GM21447 (cell line): ENCODE measurements at regions not wholly inside any gene's neighbourhood (a gene's known extent, or its start where the extent isn't known, plus 50 kb on each side); places are given as distances from the start of the nearest gene placed in this dataset.
A peak's percentile ranks its signal among the peaks of the same experiment; 100 is the strongest.

Source experiments
- ATAC-seq: cut with Tn5 transposase; IDR thresholded peaks from one replicate; pipeline ENCODE4 v1.9.1; 2021; ENCODE audit not compliant: unreplicated experiment

DNA sequence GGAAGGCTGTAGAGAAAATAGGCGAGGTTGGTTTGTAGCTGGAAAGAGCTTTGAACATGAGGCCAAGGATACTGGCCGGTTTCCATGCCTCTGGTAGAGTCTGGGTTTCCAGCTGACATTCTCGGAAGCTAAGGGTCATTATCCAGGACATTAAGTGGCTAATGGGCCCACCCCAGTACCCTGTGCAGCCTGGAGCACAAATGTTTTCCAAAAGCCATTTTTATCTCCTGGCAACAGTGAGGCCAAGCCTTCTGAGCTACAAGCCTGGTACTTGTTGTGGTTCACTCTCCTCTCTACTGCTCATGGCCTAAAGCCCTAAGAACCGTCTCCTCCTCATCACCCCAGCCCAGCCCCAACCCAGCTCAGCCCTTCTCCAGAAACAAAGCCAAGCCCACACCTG is 122.9 kb downstream of the DMRTA2 start:
- no peak for ATAC-seq

DNA sequence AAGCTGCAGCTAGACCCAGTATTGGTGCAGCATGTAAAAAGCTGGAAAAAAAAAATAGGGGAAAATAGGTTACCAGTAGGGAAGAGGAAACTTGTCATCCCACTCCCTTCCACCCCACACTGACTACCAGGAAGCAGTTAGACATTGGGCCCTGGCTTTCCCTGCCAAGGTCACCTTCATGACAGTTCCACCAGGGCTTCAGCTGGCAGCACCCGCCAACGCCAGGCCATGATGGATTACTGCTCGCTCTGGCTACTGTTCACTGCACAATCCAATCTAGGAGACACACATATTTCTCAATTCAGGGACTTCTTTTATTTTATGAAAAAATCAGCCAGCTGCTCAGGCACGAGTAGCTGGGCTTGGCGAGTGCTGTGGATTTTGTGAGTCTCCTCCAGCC is 127.7 kb downstream of the DMRTA2 start:
- ATAC-seq = no peak

DNA sequence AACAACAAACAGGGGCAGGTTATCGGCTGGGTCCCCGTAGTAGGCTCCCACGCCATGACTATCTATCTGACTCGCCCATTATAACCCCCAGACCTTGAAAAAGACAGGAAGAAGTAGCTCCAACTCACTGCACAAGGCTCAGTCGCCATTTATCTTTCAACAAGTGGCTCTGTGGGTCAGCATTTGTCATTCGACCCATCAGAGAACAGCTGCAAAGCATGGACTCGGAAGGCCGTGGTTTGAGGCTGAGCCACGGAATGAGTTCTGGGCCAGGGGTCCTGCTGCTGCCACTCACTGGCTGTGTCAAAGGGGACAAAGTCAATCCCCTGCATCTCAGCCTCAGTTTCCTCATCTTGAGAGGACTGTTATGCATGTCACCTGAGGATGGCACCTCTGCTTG is 131.0 kb downstream of the DMRTA2 start:
- ATAC-seq = no peak

DNA sequence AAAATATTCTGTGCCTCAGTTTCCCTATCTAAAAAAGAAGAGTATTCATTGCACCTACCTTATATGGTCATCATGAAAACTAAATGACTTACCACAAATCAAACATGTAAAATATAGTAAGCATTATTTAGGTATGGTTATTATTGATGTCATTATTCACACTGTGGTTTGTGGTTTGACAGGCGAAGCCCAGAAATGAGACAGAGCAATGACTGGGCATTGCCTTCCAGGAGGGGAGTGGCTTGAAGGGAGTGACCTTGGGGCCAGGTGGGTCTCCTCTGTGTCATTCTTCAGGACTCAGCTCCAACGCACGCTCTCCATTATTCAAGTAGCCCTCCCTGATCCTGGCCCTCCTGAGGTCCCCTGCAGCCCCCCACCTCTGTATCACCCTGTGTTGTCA is 133.7 kb downstream of the DMRTA2 start:
- no peak for ATAC-seq

DNA sequence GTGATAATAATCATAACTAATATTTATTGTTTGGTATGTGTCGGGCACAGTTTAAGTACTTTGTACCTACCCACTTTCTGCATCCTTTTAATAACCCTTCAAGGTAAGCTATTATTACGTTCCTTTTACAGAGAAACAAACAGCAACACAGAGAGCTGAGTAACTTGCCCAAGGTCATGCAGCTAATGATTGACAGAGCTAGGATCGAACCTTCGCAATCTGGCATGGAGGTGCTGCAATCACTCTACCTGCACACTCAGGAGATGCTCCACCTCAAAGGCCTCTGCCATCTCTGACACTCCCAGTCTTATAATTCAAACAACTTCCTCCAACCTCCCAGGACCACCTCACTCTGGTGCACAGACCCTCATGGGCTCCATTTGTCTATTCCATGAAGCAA is 137.2 kb downstream of the DMRTA2 start:
- ATAC-seq = no peak

DNA sequence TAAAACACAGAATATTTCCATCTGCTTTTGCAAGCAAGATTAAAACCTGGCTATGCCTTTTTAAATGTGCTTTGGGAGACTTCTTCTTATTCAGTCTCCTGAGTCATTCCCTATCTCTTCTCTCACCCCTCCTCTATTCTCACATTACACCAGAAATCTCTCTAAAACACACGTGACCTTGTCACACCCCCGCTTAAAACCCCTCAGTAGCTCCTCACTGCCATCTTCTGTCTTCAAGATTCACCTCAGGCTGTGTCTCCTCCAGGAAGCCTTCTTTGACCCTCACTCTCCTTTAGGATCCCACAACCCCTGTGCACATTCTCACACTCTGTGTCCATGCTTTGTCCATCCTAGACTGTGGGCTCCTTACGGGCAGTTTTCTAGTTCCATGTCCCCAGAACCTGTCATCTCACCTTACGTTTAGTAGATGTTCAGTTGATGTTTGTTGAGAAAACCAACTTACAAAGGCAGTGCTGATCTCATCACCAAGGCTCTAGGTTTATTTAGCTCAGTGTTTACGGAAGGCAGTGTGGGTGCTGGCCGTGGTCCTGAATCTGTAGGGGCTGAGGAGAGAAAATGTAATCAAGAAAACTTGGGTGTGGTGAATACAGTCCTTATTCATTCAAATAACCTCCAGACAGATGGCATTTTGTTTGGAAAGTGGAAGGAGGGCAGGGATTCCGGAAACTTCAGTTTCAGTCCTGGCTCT is 143.5 kb downstream of the DMRTA2 start:
- ATAC-seq = no peak

DNA sequence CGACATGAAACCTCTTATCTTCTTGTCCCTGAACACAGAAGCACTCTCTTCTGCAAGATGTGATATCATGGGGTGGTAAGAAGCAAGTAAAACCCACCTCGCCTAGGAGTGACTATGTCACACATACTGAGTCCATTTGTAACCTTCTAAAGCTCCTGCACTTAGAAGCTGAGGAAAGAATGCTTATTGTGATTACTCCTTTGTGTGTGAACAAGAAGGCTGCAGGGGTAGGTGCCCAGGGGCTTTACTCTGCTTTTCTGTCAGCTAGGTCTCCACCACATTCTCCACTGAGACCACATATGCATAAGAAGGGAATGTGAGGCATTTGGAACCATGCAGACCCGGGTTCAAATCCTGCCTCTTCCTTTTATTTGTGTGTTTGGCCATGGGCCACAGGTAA is 144.3 kb downstream of the DMRTA2 start:
- ATAC-seq = no peak

DNA sequence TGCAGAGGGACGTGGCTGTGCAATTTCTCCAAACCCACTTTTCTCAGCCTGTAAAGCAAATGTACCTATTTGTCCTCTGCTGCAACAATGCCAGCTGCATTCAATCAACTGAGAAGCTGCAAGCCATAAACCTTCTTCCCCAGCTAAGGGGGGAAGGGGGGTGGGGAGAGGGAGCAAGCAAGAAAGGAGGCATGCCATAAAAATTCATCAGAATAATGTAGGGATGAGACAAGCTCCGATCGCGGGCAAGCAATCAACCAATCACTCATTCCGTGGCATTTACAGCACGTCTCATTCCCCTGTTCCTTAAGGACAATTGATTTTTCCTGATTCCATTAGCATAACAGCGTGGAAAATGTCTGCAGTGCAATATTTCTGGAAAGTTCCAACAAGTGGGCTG is 144.8 kb downstream of the DMRTA2 start:
- ATAC-seq = no peak

DNA sequence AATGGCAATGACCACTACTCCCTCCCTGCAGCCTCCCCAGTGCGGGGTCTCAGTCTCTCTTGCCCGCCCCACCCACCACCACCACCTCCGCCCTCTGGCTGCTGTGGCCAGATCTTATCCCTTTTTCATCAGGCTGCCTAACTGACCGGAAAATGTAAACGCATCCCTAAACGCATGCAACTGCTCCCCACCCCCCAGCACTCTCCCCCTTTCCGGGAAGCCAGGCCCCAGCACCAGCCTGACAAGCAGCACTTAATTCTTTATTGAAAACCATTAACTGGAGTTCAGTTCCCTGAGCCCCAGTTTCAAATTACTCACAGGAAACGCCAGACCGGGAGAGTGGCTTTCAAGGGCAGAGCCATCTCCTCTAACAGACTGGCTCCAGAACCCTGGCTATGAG is 147.7 kb downstream of the DMRTA2 start:
- no peak for ATAC-seq

DNA sequence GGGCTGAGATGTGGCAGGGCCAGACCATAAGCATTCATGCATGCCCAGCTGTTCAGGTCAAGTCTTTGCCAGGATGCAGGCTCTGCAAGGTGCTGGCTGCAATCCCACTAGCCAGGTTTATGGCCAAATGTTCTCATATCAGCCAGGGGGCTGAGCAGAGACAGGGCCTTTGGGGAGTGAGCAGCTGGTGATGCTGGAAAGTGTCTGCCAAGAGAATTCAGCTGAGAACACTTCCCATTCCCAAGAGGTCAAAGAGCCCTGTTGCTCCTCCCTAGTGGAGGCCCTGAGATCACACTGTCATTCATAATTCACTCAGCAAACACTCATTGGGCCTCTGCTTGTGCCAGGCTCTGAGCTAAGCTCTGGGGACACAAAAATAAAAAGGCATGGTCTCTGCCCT is 150.3 kb downstream of the DMRTA2 start:
- no peak for ATAC-seq

DNA sequence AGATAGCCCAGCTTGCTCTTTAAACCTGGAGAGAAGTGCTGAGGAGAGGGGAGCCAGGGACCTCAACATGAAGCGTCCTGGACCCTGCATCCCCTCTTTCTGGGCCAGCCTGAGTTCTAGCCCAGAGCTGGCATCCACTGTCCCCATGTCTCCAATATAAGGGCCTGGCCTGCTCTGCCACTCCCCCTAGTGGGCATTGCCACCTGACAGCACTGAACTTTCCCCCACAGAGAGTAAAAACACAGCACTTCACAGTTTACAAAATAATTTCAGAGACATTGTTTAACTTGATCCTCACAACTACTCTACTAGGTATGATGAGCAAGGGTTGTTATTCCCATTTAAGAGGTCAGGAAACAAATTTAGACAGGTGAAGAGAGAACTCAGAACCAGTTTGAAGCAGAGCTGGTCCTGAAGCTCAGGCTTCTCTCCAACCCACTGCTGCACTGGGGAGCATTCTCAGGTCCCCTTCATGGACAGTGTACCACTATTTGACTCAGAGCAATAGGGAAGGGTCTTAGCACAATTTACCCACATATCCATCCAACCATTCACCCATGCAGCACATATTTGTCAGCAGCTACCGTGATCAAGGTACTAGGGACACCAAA is 151.2 kb downstream of the DMRTA2 start:
- ATAC-seq = peak; percentile 70

DNA sequence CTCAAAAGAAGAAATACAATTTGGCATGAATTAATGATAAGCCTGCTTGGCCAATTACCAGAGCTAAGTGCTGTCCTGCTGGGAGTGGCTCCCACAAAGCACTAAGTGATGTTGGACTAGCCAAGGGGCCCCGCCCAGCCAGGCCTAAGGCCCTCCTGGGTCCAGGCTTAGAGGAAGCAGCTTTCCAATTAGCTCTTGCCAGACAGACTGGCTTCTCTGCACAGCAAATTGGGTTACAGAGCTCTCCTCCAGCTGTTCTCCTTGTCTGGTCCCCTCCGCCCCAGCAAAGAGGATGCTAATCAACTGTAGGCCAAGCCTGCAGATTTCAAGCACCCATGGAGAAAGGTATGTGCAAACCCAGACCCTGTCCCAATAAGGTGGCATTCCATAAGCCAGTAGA is 151.9 kb downstream of the DMRTA2 start:
- ATAC-seq = no peak

DNA sequence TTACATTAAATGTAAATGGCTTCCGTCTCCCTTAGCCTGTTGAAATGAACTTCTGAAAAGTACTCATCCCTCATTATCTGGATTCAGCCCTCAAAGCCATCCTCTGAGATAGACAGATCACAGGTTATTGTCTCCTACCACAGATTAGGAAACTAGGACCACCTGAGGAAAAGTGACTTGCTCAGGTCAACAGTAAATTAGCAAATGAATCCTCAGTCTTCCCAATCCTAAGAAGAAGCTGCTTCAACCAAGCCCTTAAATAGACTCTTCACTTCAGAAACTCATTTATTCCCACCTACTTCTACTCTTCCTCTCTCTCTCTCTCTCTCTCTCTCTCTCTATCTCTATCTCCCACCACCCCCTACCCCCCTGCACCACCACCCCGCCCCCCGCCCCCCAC is 152.3 kb downstream of the DMRTA2 start:
- ATAC-seq = no peak

DNA sequence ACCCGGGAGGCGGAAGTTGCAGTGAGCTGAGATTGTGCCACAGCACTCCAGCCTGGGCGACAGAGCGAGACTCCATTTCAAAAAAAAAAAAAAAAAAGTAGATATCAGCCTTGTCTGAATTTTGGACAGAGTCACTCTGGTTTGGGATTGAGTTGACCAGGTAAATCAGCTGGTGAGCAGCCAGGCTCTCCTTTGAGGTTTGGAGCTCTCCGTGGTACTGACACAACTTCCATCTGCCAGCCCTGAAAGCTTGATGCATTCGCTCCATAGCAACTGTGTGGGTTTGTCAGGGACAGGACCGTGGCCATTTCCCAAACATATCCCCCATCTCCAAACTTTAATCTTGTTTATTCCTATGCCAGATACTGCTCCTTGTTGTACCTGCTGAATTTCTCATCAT is 155.2 kb downstream of the DMRTA2 start:
- no peak for ATAC-seq

DNA sequence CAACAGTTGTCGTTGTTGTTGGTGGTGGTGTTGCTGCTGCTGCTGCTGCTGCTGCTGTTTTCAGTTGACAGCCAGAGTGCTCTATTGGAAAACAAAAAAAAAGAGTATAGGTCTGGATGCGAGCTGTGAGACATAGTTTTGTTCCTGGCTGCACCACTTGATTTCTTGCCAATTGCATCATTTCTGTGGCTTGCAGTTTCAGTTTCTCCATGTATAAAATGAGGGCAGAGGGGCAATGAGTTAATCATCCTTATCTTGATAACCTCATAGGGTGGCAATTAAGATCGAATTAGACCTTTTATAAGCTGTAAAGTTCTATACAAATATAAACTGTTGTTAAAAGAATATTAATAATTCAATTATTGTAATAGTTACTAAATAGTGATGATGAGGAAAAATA is 156.7 kb downstream of the DMRTA2 start:
- no peak for ATAC-seq

DNA sequence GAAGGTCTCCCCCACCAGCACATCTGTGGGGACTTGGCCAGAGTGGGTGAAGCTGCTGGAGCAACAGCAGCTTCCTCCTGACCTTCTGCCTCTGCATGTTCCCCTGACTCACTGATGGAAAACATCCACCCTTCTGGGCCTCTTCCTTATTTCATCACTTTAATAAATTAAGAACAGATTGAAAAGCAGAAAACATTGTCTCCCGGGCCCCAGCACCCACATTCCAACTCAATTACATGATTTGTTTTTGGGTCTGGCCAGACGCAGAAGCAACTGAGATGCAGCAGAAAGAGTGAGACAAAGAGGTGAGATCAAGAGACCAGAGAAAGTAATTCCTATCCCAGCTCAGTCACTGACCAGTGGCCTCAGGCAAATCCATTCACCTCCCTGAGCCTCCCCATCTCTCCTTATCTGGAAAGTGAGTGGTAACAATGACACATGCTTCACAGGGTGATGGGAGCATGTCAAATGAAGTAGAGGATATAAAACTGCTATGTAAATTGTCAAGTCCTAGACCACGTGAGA is 157.1 kb downstream of the ELAVL4 start:
- no peak for ATAC-seq

DNA sequence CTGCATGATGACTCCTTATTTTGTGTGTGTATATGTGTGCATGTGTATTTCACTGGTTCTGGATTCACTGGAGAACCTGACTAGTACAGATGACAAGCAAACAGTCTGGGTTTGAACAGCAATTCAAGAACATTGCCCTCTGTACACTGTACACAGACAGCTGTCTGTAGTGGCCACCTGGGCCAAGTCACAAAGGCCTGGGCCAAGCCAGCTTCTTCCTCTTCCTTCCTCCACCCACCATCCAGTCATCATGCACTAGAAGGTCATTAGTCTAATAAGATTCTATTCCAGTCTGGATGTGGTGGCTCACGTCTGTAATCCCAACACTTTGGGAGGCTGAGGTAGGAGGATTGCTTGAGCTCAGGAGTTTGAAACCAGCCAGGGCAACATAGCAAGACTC is 155.9 kb downstream of the ELAVL4 start:
- ATAC-seq = no peak

DNA sequence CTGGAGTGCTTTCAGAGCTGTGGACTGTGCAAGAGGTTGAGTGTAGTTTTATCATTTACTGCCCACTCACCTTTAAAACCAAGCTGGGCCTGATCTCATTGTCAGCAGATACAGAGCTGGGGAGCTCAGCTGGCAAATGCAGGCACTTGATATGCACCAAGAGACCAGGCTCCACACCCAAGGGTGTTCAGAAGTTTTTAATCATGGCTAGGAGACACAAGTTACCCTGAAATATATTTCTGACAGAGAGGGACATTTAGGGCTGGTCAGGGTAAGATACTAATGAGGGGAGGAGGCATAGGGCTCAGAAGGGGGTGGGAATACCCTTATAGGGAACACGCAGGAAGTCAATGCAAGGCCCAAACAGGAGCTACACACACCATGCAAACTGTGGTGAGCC is 153.7 kb downstream of the ELAVL4 start:
- no peak for ATAC-seq

DNA sequence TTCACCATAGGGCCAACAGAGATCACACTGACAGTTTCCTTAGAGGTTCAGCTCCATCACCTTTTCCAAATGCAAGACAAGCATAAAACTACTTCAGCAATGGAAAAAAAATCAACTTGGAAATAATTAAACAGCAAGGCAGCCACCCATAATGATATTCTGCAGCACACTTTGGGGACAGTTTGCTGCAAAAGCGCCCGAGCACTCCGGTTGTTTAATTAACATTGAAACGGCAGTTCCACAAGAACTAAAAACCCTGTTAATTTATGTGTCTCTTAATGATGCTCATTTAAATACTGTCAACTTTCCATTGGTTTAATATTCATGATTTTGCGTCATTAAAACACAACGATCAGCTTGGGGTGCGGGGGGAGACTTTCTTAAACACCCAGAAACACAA is 153.2 kb downstream of the ELAVL4 start:
- no peak for ATAC-seq

DNA sequence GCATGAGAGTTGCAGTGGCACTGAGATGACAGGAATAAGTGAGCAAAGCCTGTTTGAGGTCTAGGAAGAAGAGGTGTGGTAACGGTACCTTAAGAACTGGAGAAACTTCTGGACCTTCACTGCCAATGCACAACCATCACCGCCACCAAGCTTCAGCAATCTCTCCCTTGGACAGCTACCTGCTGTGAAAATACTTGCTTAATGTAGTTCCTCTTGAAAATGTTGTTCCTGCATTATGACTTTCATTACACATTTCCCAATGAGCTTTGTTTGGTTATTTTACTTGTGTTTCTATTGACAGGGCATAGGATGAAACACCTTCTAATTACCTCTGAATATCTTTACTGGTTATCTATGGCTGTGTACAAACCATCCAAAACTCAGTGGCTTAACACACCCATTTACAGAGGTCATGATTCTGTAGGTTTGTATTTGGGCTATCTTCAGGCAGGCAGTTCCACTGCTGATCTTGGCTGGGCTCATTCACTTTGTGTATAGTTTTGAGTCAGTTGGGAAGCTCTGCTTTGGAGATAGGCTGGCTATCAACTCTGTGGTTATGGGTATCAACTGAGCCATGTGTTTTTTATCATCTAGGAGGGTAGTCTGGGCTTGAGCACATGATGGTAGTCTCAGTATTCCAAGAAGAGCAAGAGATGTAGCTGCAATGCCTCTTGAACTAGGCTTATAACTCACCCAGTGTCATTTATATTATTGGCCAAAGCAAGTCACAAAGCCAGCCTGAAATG is 149.4 kb downstream of the ELAVL4 start:
- no peak for ATAC-seq

DNA sequence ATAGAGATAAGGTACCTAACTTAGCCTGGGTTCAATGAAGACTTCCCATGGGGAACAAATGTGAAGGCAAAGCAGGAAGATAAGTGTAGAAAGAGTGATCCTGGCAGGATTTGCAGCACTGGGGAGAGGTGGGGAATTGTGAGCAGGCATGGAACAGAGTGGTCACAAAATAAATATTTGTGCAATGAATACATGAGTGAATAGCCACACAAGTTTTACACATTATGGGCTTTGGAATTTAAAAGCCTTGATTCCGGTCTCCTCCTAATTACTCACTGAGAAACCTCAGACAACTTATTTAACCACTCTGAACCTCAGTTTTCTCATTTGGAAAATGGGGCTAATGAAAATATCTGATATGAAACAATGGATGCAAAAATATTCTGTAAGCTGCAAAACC is 148.3 kb downstream of the ELAVL4 start:
- ATAC-seq = no peak
